Non-pigmented ciliary epithelial cell (primary cell): ENCODE measurements at regions not wholly inside any gene's neighbourhood (a gene's known extent, or its start where the extent isn't known, plus 50 kb on each side); places are given as distances from the start of the nearest gene placed in this dataset.
"Not testable (repeated sequence)": the region's sequence is repeated elsewhere in the genome, so short reads cannot be mapped to it uniquely, and the experiment has no call there.

Source experiments
- DNase-seq: peaks from one replicate; pipeline ENCODE4 v3.0.0-alpha.2; 2010; ENCODE audit warnings: low read depth

DNA sequence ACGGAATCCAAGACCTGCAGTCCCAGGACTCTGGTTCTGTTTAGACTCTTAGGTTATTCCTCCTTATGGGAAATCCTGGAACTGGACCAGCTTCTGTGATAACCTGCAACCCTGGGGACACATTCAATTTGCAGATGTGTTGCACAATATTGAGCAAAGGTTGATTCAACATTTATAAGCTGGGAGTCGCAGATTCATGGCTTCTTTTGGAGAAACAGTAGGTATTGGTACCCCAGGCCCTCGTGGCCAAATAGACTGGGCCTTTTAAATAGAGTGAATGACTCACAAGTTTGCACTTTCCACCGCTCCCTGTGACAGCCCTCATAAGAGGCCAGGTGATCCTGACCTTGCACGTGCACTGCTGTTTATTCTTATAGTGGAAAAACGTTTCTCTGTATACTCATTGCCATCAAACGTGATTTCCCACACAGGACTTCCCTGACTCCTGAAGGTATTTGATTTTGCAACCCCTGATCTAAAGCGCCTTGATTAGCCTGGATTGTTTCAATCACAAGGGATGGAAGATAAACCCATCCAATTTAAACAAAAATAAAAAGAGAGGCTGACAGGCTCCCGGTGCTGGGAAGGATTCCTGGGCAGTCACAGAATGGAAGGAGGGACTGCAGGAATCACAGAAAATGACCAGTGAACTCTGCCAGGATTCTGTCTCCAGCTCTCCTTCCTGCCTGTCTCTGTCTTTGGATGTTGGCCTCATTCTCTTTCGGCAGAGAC is 98.0 kb downstream of the VCPKMT start:
- DNase-seq: no peak

DNA sequence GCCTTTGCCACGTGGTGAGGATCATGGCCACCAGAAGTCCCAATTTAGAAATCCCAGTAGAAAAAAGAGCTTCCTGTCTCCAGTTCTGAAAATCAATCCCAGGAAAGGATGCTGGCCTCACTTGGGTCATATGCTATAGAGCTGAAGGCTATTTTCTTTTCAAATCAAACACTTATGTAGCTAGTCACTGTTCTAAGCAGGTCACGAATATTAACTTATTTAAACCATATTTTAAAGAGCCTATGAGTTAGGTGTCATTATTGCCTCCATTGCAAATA is 97.5 kb downstream of the VCPKMT start:
- no peak for DNase-seq

DNA sequence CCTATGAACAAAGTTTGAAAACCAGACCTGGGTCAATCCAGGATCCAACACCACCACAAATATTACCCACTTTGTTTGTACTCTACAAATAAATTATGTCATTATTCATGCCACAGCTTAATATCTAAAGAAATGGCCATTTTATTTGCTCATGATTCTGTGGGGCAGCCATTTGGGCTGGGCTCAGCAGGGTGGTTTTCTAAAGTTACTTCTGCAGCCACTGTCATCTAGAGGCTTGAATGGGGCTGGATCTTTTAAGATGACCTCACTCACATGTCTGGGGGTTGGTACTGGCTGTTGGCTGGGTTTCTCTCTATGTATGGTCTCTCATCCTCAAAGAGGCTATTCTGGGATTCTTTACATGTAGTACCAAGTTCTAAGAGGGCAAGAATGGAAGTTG is 96.2 kb downstream of the VCPKMT start:
- DNase-seq: no peak

DNA sequence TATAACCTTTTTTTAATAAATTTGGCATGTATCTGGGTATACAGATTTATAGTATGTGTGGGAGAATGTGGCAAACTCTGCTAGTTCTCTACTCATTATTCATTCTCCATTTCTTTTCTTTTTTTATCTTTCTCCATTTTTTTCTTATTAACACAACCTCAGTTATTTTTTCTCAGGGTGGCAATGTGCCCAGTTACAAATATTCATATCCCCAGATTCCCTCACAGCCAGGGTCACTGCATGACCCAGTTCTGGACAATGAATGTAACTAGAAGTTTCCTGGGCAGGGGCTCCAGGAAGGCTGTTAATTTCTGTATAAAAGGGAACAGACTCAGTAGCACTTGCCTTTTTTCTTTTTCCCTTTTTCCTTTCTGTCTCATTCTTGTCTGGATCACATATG is 95.6 kb downstream of the VCPKMT start:
- DNase-seq: no peak

DNA sequence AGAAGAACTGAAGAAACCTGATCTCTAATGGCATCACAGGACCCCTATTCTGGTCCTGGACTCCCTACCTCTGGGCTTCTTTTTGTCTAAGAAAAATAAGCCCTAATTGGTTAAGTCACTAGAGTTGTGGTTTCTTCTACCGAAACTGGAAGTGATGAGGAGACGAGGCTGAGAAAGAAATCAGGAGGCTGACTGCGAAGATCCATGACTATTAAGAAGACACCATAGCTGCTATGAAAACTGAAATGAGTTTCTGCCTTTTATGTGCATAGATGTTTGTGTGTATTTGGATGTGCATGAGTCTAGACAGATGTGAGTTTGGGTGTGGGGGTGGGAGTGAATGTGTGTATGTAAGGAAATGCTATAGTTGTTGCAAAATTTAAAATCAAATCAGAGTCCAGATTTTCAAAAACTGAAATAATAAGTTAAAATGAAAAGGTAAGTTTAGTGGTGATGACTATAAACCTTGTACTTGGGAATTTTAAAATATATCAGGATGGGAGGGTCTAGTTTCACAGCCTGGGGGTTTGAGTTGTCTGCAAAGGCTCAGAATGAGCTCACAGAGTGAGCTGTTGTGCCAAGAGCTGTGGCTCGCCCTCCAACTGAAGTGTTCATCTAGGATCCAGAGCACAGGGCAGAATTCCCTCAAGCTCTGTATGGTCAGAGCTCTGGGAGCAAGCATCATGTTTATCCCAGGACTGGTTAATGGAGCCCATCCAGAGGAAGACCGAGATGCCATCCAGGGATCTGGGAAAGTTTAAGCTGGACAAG is 94.9 kb downstream of the VCPKMT start:
- DNase-seq: no peak

DNA sequence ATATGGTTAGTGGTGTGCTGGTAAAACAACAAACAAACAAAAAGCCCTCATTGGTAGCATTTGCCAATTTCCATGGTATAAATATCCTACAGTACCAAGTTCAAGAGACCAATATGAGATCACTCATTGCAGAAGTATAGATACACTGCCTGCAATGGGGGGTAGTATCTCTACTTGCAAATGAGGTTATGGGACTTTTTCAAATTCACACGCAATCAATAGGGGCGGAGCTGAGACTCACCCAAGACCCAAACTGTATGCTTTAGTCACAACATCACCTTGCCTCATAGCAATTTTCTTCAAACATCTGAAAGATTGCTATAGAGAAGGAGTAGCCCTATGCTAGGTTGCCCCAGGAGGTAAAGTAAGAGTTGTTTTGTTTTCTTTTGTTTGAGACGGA is 93.7 kb downstream of the VCPKMT start:
- DNase-seq: no peak

DNA sequence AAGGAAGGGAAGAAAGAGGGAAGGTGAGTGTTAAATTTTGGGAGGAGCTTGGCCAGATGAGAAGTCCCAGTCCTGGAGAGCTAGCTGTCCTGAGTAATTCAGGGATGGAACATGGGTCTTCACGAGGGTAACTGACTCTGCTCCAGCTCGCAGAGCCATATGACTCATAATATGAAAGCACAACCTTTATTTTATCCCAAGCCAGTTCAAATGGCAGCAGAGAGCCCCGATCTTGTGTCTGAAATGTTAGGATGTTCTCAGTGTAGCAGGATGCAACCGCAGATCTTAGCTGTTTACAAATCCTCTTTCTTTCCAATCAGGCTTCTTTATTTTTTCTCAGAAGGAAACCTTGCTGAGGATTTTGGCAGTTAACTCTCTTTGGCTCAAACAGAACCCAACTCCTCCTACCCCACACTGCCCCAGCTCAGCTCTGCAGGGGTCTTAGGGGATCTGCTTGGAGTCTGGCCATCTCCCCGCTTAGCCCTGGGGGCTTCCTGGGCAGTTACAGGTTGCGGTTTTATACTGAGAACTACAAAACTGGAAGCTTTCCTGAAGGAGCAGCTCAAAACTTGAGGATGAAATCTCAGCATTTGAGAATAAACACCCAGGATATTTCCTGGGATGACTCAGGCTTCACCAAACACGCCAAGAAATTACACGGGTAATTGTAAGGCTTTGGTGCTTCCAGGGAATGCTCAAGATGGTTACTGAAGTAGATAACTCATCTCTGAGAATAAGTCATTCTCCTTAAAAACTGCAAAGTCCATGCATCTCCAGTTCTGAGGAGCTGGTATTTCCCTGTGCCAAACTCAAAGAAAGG is 92.5 kb downstream of the VCPKMT start:
- DNase-seq: no peak

DNA sequence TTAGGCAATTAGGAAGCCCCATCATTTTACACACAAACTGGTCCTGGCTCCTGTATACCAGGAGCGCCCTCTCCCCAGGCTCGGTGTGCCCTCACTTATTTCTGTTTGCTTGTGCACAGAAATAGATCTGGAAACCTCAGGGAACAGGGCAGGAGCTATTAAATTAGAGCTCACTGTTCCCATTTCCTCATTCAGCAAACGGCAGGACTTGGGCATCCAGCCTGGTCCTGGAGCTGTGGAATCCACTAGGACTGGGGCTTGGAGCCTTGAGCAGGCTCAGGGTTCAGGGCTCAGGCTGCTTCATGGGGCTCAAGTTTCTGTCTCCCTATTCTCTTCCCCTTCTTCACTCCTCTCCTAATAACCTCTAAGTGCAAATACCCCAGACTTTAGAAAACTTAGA is 91.3 kb downstream of the VCPKMT start:
- DNase-seq: no peak

DNA sequence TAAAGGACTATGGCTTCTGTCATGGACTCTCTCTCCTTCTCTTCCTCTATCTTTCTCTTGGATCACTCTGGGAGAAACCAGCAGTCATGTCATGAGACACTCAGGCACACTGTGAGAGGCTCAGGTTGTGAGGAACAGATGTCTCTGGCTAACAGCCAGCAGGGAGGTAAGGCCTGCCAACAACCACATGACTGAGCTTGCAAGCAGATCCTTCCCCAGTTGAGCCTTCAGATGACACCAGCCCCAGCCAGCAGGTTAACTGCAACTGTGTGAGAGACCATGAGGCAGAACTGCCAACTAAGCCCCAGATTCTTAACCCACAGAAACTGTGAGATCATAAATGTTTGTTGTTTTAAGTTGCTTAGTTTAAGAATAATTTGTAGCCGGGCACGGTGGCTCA is 90.6 kb downstream of the VCPKMT start:
- DNase-seq: no peak

DNA sequence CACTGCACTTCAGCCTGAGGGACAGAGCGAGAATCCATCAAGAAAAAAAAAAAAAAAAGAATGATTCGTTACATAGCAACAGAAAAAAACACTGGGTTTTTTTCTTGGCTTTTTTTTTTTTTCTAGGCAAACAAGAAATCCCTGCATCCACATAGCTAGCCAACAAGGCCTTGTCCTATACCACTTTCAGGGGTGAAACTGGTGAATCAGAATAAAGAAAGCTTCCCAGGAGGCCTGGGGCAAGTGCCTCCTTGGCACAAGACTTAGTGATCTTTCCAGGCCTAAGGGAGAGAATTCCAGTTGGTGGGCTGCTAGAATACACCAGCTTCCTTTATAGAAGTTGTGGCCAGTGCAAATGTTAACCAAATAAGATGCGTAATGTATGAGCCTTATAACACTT is 90.0 kb downstream of the VCPKMT start:
- no peak for DNase-seq

DNA sequence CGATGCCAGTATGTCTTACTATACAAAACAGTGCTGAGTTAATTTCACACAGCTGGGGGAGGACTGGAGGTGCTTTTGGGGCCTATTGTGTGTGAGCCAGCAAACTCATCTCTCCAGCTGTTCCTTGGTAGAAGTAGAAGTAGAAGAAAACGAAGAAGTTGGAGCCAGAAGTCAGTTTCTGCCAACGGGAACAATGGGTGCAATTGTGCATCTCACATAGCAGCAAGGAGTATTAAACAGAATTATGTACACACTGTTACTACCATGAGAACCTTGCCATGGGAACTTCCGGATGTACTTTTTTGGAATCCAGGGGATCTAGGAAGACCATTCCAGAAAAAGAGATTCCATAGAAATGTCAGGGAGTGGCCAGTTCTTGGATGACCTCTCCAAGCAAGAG is 88.6 kb downstream of the VCPKMT start:
- DNase-seq: no peak

DNA sequence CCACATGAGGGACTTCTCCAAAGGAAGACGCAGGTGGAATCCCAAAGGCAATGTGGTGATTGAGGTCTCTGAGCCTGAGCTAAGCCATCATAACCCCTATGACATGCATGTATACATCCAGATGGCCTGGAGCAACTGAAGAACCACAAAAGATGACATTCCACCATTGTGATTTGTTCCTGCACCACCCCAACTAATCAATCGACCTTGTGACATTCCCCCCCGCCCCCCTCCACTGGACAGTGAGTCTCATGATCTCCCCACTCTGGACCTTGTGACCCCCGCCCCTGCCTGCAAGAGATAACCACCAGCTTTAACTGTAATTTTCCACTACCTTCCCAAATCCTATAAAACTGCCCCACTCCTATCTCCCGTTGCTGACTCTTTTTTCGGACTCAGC is 87.9 kb downstream of the VCPKMT start:
- no peak for DNase-seq

DNA sequence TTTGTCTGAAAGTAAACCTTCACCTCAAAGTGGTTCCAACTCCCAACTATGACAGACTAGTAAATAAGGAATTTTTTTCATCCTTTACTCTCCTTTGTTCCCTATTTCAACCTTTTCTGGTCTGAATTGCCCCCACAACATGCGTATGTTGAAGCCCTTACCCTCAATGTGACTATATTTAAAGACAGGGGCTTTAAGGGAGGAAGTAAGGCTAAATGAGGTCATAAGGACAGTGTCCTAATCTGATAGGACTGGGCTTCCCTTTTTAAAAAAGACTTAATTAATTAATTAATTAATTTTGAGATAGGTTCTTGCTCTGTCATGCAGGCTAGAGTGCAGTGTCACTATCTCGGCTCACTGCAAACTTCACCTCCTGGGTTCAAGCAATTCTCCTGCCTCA is 86.3 kb downstream of the VCPKMT start:
- DNase-seq: no peak

DNA sequence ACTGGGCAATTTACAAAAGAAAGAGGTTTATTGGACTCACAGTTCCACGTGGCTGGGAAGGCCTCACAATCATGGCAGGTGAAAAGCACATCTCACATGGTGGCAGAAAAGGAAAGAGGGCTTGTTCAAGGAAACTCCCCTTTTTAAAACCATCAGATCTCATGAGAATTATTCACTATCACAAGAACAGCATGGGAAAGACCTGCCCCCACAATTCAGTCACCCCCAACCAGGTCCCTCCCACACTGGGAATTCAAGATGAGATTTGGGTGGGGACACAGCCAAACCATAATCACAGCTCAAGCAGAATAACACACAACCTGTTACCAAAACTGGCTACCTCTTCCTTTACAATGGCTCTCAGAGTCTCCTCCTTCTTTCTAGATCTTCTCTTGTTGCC is 85.5 kb downstream of the VCPKMT start:
- DNase-seq: not testable (repeated sequence)

DNA sequence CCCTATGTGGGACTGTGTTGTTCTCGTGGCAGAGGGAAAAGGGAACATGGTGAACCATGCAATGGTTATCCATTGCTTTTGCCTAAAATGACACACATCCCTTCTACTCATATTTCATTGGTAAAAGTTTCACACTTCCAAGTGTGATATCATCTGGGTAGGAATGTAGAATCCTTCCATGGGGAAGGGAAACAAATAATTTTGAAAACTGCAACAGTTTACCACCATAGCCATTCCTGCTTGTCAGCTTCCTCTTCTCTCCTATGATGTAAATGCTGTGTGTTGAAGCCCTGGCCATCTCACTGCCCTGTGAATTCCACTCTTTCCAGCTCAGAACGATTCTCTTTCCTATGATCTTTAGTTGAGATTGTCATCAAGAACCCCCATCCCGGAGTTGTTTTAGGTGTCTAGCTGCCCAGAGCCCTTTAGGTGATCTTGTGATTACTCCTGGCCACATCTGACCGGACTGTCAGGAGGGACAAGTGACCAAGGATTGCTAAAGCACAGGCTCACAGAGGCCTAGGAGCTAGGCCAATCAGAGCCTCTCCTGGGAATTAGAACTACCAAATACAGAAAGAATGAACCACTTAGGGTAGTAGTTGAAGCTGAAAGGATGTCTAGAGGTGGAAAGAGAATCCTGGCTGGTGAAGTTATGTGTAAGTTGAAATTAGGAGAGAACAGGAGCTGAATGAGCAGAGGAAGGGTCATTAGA is 84.6 kb downstream of the VCPKMT start:
- no peak for DNase-seq

DNA sequence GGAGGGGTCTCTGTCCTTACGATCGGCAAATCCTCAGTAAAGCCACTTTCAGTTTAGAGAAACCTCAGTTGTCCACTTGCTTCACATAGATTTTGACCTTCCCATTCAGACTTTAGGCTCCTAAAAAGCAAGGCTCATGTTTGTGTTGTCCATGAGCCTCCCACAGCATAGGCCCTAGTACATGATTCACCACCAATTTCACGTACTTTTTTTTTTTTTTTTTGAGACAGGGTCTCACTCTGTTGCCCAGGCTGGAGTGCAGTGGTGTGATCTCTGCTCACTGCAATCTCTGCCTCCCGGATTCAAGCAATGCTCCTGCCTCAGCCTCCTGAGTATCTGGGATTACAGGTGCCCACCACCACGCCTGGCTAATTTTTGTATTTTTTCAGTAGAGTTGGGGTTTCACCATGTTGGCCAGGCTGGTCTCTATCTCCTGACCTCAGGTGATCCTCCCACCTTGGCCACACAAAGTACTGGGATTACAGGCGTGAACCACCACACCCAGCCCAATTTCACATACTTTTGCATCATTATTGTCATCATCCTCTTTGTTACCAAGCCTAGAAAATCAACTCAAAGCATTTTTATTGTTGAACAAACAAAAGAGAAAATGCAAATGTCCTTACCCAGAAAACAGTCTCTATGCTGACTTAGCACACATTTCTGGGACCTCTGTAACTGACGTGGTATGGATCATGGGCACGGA is 83.8 kb downstream of the VCPKMT start:
- not testable (repeated sequence) for DNase-seq

DNA sequence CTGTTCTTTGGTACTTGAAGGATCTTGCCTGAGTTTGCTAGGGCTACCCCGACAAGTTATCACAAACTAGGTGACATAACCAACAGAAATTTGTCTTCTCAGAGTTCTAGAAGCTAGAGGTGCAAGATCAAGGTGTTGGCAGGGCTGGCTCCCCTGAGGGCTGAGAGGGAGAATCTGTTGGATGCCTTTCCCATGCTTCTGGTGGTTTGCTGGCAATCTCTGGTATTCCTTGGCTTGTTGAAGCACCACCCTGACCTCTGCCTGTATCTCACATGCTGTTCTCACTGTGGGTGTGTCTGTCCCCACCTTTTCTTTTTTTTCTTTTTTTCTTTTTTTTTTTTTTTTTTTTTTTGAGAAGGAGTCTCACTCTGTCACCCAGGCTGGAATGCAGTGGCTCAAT is 81.2 kb downstream of the VCPKMT start:
- DNase-seq: no peak

DNA sequence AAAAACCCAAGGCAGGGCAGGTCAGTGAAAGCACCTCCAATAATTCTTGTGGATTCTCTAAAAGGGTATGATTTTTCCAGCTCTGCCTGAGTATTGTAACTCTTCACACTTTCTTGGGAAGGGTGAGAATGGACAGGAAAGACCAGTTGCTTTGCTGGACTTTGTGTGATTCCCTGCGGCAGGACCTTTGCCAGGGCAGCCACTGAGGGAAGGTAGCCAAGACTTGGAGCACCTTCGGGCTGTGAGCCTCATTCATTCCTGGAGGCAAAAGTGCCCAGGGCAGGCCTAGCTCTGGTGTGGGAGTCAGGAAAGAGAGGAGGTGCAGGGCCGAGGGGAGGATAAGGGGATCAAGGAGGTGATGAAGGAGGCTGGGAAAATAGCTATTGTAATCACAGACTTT is 80.2 kb downstream of the VCPKMT start:
- no peak for DNase-seq

DNA sequence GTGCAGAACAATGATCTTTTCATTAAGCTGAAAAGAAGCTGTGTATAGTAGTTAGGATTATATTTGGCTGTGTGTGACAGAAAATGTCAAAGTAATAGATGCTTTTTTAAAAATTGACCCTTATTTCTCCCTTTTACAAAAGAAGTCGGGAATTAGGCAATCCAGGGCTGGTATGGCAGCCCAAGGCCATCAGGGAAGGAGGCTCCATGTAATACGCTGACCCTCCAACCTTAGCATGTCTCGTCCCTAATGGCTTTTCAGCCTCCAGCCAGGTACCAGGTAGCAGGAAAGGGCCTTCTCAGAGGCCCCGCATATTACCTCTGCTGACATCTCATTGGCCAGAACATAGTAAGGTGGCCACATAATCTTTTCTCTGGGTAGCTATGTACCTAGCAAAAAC is 79.7 kb downstream of the VCPKMT start:
- no peak for DNase-seq

DNA sequence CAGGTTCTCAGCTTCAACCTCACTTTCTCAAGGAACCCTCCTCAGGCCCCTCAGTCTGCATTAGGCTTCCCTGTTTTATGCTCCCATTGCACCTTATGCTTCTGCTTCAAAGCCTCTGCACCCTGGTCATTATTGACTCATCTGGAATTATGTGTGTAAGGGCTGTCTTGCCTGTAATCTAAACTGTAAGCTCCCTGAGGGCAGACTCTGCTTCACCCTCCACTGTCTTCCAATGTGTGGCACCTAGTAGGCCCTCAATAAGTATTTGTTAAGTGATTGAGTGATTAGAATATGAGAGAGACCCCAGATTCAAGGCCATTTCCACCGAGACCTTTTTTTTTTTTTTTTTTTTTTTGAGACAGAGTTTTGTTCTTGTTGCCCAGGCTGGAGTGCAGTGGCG is 79.1 kb downstream of the VCPKMT start:
- DNase-seq: no peak

DNA sequence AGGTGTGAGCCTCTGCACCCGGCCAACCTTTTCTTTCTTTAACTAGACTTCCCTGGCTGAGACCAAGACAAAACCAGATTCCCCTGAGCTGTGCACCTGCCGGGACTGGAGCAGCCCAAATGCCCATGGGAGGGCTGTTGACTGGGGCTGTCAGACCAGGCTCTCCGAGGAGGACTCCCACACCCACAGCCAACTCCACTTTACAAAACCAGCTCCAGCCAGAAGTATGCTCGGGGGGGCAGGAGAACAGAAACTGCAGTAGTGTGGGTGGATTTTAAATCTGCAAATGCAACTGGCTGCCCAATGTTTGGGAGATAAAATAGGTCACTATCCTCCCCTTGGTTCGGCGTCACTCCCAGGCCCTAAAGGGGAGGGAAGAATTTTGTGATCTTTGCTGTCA is 78.5 kb downstream of the VCPKMT start:
- DNase-seq: no peak
